ENCODE measurements at regions not wholly inside any gene's neighbourhood (a gene's known extent, or its start where the extent isn't known, plus 50 kb on each side); places are given as distances from the start of the nearest gene placed in this dataset.

GRCh38 chr5:158013303-158013702 is 154.4 kb upstream of the CLINT1 start:
- TF ChIP-seq CTCF (conservative IDR thresholded peaks at IDR 0.05) = no peak
- peak; percentile 93 for DNase-seq
- 0 to 12% methylated on average over 1 to 4 of the region's 4 CpGs for WGBS, 2 experiments (ENCODE audit: insufficient coverage in 1 of 2, insufficient read length in 1 of 2)
- Histone ChIP-seq H3K27me3 (ENCODE audit: control insufficient read depth, insufficient read depth, low read length, poor library complexity, severe bottlenecking) (no peaks in the 10 kb centered on the region), H3K4me3 (ENCODE audit: low read length) (no peak overlapping the region), H3K4me1 (ENCODE audit: control insufficient read depth, insufficient read depth, low read length) (peaks cover 28% of the 10 kb centered on the region), H3K9me3 (ENCODE audit: control insufficient read depth, low read length) (no peaks in the 10 kb centered on the region), H3K9ac (ENCODE audit: extremely low read depth, low read length, poor library complexity, severe bottlenecking) (no peak overlapping the region), H3K36me3 (ENCODE audit: control insufficient read depth, insufficient read depth, low read length) (no peaks in the 10 kb centered on the region), H3K27ac (ENCODE audit: low read depth, low read length) (no peak overlapping the region)
- Mint-ChIP-seq H3K36me3 (ENCODE audit: low read depth) (no peaks in the 10 kb centered on the region), H3K4me3 (no peak overlapping the region), H3K4me1 (peaks cover 43% of the 10 kb centered on the region), H3K27me3 (ENCODE audit: insufficient read depth) (no peaks in the 10 kb centered on the region), H3K9me3 (no peaks in the 10 kb centered on the region), H3K27ac (peak overlapping the region; percentile 82)

GRCh38 chr5:158011422-158011821 is 152.5 kb upstream of the CLINT1 start:
- H3K9me3 Mint-ChIP-seq = no peaks in the 10 kb centered on the region
- peak; percentile 57 for DNase-seq
- no peaks in the 10 kb centered on the region for H3K36me3 Mint-ChIP-seq (ENCODE audit: low read depth)
- no peak overlapping the region for H3K4me3 Mint-ChIP-seq
- H3K27me3 Mint-ChIP-seq (ENCODE audit: insufficient read depth) = no peaks in the 10 kb centered on the region
- Histone ChIP-seq H3K36me3 (ENCODE audit: control insufficient read depth, insufficient read depth, low read length) (no peaks in the 10 kb centered on the region), H3K27ac (ENCODE audit: low read depth, low read length) (no peak overlapping the region), H3K4me3 (ENCODE audit: low read length) (no peak overlapping the region), H3K4me1 (ENCODE audit: control insufficient read depth, insufficient read depth, low read length) (peaks cover 28% of the 10 kb centered on the region), H3K9ac (ENCODE audit: extremely low read depth, low read length, poor library complexity, severe bottlenecking) (no peak overlapping the region), H3K27me3 (ENCODE audit: control insufficient read depth, insufficient read depth, low read length, poor library complexity, severe bottlenecking) (no peaks in the 10 kb centered on the region), H3K9me3 (ENCODE audit: control insufficient read depth, low read length) (no peaks in the 10 kb centered on the region)
- no peak overlapping the region for H3K27ac Mint-ChIP-seq
- TF ChIP-seq CTCF (conservative IDR thresholded peaks at IDR 0.05) = no peak
- H3K4me1 Mint-ChIP-seq = peaks cover 36% of the 10 kb centered on the region

- Mint-ChIP-seq H3K27me3 (ENCODE audit: insufficient read depth) (no peaks in the 10 kb centered on the region), H3K4me3 (no peak overlapping the region), H3K4me1 (peaks cover 36% of the 10 kb centered on the region), H3K36me3 (ENCODE audit: low read depth) (no peaks in the 10 kb centered on the region), H3K9me3 (no peaks in the 10 kb centered on the region), H3K27ac (peak overlapping the region; percentile 3)
- Histone ChIP-seq H3K27ac (ENCODE audit: low read depth, low read length) (no peak overlapping the region), H3K36me3 (ENCODE audit: control insufficient read depth, insufficient read depth, low read length) (no peaks in the 10 kb centered on the region), H3K9ac (ENCODE audit: extremely low read depth, low read length, poor library complexity, severe bottlenecking) (no peak overlapping the region), H3K4me3 (ENCODE audit: low read length) (no peak overlapping the region), H3K27me3 (ENCODE audit: control insufficient read depth, insufficient read depth, low read length, poor library complexity, severe bottlenecking) (no peaks in the 10 kb centered on the region), H3K4me1 (ENCODE audit: control insufficient read depth, insufficient read depth, low read length) (peaks cover 28% of the 10 kb centered on the region), H3K9me3 (ENCODE audit: control insufficient read depth, low read length) (peaks cover 4% of the 10 kb centered on the region)
- TF ChIP-seq CTCF (conservative IDR thresholded peaks at IDR 0.05) = no peak
- 72 to 87% methylated on average over 5 to 7 of the region's 7 CpGs for WGBS, 2 experiments (ENCODE audit: insufficient coverage in 1 of 2, insufficient read length in 1 of 2)
- peak; percentile 47 for DNase-seq
Measured at GRCh38 chr5:158010831-158011230, 151.9 kb upstream of the CLINT1 start.

All from endodermal cell (in vitro differentiated cells).